ENCODE measurements at regions not wholly inside any gene's neighbourhood (a gene's known extent, or its start where the extent isn't known, plus 50 kb on each side); places are given as distances from the start of the nearest gene placed in this dataset.

DNA sequence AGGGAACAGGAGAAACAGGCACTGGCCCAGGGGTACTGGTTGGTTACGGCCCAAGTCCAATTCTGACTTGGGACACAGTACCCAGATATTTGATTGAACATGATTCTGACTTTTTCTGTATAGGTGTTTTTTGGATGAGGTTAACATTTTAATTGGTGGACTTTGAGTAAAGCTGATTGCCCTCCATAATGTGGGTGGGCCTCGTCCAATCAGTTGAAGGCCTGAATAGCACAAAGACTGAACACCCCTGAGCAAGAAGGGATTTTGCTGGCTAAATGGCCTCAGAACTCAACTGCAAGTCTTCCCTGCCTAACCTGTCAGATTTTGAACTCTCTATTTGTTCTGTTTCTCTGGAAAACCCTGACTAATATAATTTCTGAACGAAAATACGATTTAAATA is 222.6 kb downstream of the TEX36 start:
- no peak for DNase-seq
- Histone ChIP-seq H3K27me3 (no peaks in the 10 kb centered on the region), H3K27ac (no peak overlapping the region), H3K9me3 (no peaks in the 10 kb centered on the region), H3K9ac (ENCODE audit: low read depth in 2 of 2, low read length in 2 of 2) (no peak overlapping the region), H3K36me3 (no peaks in the 10 kb centered on the region), H3K4me1 (no peaks in the 10 kb centered on the region), H3K4me3 (no peak overlapping the region)
- intact Hi-C loops (cut with DNase I), result no loop called here
- no peak for TF ChIP-seq CTCF (IDR thresholded peaks at IDR 0.05)

GRCh38 chr10:125457406-125457805 is 225.6 kb downstream of the TEX36 start:
- no peak for DNase-seq
- no peaks in the 10 kb centered on the region for H3K27me3 ChIP-seq
- H3K4me1 ChIP-seq, result no peaks in the 10 kb centered on the region
- H3K9ac ChIP-seq (ENCODE audit: low read depth in 2 of 2, low read length in 2 of 2), result no peak overlapping the region
- H3K9me3 ChIP-seq, result no peaks in the 10 kb centered on the region
- H3K4me3 ChIP-seq, result no peak overlapping the region
- no peak for TF ChIP-seq CTCF (IDR thresholded peaks at IDR 0.05)
- H3K27ac ChIP-seq, result no peak overlapping the region
- no peaks in the 10 kb centered on the region for H3K36me3 ChIP-seq
- intact Hi-C loops (cut with DNase I), result no loop called here

DNA sequence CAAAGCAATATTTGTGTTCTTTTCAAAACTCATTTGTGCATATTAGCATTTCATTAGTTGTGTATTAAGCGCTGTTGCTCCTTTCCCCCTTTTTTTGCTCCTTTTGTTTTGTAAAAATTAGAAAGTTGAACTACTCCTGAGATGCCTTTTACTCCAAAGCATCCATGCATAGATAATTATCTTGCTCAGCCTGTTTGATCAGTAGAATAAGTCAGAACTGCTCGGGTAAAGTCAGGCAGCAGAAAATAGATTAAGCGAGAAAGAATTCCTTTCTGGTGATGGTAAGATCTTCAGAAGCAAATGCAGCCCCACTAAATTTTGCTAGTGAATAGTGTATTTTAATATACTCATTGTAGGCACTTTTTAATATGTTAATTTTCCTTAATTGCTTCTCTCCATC is 227.1 kb downstream of the TEX36 start:
- no peak for TF ChIP-seq CTCF (IDR thresholded peaks at IDR 0.05)
- Histone ChIP-seq H3K4me1 (no peaks in the 10 kb centered on the region), H3K4me3 (no peak overlapping the region), H3K36me3 (no peaks in the 10 kb centered on the region), H3K27ac (no peak overlapping the region), H3K27me3 (no peaks in the 10 kb centered on the region), H3K9me3 (no peaks in the 10 kb centered on the region), H3K9ac (ENCODE audit: low read depth in 2 of 2, low read length in 2 of 2) (no peak overlapping the region)
- DNase-seq, result no peak
- intact Hi-C loops (cut with DNase I), result no loop called here

- Histone ChIP-seq H3K4me3 (no peak overlapping the region), H3K4me1 (no peaks in the 10 kb centered on the region), H3K9ac (ENCODE audit: low read depth in 2 of 2, low read length in 2 of 2) (no peak overlapping the region), H3K27ac (no peak overlapping the region), H3K27me3 (no peaks in the 10 kb centered on the region), H3K9me3 (no peaks in the 10 kb centered on the region), H3K36me3 (no peaks in the 10 kb centered on the region)
- TF ChIP-seq CTCF (IDR thresholded peaks at IDR 0.05), result no peak
- no peak for DNase-seq
- intact Hi-C loops (cut with DNase I), result no loop called here
Observed at GRCh38 chr10:125455431-125455830, 227.5 kb downstream of the TEX36 start.

DNA sequence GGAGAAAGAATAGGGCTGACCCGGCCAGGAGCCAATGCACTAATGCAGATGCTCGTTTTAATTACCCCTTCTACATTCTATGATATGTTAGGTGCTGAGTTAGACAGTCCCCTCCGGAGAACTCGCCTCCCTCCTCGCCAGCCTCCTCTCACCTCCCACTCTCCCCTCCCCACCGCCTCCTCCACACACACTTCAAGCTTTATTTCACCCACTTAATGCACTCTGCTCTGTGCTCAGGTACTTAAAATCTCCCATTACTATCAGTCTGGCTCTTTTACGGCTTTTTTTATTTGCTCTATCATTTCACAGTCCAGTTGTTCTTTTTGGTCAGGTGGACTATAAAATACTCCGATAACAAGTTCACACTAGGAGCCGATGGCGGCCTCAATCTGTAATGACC is 231.6 kb downstream of the TEX36 start:
- no peak for DNase-seq
- TF ChIP-seq CTCF (IDR thresholded peaks at IDR 0.05), result no peak
- Histone ChIP-seq H3K4me1 (no peaks in the 10 kb centered on the region), H3K9me3 (no peaks in the 10 kb centered on the region), H3K27ac (no peak overlapping the region), H3K4me3 (no peak overlapping the region), H3K9ac (ENCODE audit: low read depth in 2 of 2, low read length in 2 of 2) (no peak overlapping the region), H3K27me3 (no peaks in the 10 kb centered on the region), H3K36me3 (no peaks in the 10 kb centered on the region)
- intact Hi-C loops (cut with DNase I), result no loop called here

DNA sequence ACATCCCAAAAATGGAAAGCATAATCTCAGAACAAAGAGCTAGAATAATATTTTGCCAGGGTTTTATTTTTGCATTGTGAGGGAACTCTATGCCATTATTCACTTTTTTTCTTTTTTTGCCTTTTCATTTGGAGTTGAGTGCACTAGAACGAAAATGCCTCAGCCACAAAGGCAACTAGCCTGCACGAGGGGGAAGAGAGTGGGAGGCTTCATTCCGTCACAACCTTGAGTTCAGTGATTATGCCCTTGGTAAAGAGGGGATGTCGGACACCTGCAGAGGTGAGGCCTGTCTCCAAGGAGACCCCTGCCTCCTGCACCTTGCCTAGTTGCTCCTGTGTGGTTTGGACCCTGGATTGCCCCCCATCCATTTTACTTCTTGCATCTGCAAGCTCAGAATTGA is 232.7 kb downstream of the TEX36 start:
- Histone ChIP-seq H3K27ac (no peak overlapping the region), H3K4me3 (no peak overlapping the region), H3K9ac (ENCODE audit: low read depth in 2 of 2, low read length in 2 of 2) (no peak overlapping the region), H3K27me3 (no peaks in the 10 kb centered on the region), H3K4me1 (no peaks in the 10 kb centered on the region), H3K36me3 (no peaks in the 10 kb centered on the region), H3K9me3 (no peaks in the 10 kb centered on the region)
- no peak for DNase-seq
- intact Hi-C loops (cut with DNase I), result no loop called here
- no peak for TF ChIP-seq CTCF (IDR thresholded peaks at IDR 0.05)

All from colonic mucosa (tissue), 4 donors.